ENCODE measurements at regions not wholly inside any gene's neighbourhood (a gene's known extent, or its start where the extent isn't known, plus 50 kb on each side); places are given as distances from the start of the nearest gene placed in this dataset.

DNA sequence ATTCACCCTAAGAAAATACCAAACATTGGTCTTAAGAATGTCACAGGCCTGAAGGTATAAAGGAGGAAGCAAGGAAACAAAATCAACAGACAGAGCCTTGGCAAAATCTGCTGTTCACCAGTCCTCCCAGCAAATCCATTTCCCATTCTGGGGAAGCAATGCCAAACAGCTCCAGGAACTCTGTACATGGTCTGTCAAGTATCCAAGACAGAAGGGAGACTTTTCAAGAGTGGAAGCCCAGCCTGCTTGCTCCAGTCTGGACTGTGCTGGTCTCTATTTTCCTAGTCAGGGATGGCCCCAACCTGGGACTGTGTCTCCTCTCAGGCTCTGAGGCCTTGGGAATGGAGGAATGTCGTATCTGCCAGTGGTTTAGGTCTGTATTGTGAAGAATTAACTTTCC, 251.5 kb downstream of the DAD1 start:
- DNase-seq (ENCODE audit: low read depth), result no peak

DNA sequence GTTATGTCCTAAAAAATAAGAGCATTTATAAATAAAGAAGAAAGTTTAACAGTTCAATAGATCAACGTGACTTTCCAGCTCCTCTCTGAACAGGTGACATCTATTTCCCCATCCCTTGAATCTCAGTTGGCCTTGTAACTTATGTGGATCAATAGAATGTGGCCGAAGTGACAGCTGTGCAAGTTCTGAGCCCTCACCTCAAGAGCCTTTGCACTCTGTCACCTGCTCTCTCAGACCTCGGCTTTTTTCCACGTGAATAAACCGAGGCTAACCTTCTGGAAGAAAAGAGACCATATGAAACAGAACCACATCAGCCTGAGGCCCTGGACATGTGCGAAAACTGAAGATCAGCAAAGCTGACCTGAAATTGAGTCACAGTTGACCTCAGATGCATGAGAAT, 253.0 kb downstream of the DAD1 start:
- no peak for DNase-seq (ENCODE audit: low read depth)

- no peak for DNase-seq (ENCODE audit: low read depth)
Measured at GRCh38 chr14:22334627-22335026, 254.4 kb downstream of the DAD1 start.

DNA sequence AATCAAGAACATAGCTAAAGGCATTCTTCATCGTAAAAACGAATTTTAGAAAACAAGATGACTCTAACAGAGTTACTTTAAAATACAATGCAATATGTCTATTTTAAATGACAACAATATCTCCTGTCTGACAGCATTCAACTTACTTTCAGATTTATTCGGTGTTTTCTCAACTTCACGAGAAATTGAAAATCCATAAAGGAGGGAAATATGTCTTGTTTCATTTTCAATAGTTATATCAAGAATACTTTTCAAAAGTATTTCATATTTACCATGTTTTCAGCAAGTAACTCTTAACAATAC, 254.8 kb downstream of the DAD1 start:
- no peak for DNase-seq (ENCODE audit: low read depth)

GRCh38 chr14:22333422-22334274, 255.4 kb downstream of the DAD1 start:
- DNase-seq (ENCODE audit: low read depth), result no peak

DNA sequence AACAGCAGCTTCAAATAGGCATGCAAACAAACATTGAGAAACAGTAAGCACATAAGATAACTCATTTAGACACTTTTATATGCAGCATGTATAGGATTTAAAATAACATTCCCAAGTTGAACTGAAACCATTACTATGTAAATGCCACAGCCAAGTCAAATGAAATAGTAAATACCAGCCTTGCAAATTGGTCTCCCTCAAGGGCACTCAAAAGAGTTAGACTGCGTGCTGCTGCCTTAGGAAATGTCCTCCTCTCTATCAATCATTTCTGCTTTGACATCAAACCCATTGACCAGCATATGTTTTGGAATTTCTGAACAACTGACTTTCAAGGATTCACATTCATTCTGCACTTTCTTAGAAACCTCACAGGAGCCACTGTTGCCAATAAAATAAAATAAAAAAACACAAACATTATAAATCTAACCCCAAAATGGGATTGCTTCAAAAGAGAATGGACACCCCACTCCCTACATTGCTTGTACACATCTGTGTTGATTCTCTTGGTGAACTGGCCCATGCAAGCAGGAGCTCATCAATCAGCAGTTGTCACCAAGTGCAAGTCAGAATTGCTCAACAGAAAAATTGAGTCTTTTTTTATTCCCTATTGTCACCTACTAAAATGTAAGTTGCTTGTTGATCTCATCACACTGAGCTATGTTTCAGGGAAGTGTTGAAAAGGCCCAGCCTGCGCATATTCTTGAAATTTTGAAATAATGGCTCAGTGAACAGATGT, 256.2 kb downstream of the DAD1 start:
- DNase-seq (ENCODE audit: low read depth), result no peak

DNA sequence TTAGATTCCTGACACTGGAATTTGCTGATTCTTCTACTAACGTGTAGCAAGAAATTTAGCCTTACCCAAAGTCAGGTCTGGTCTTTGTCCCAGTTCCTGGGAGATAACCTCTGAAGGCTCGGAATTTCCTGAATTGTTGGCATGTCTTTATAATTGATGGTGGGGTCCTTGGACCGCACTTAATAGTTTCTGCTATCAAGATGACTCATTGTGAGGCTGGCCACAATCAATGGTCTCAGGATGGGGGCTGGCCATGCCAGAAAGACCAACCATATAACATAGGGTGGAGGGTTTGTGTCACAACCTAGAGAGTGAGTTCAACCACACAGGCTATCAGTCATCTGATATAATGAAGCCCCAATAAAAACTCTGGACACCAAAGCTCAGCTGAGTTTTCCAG, 259.7 kb downstream of the DAD1 start:
- DNase-seq (ENCODE audit: low read depth), result no peak

- DNase-seq (ENCODE audit: low read depth), result no peak
Measured at GRCh38 chr14:22325676-22326400, 263.2 kb downstream of the DAD1 start.

GRCh38 chr14:22320362-22320750, 268.7 kb downstream of the DAD1 start:
- DNase-seq (ENCODE audit: low read depth), result no peak

GRCh38 chr14:22319526-22320361, 269.3 kb downstream of the DAD1 start:
- DNase-seq (ENCODE audit: low read depth), result no peak

- no peak for DNase-seq (ENCODE audit: low read depth)
Measured at GRCh38 chr14:22318951-22319350, 270.1 kb downstream of the DAD1 start.

DNA sequence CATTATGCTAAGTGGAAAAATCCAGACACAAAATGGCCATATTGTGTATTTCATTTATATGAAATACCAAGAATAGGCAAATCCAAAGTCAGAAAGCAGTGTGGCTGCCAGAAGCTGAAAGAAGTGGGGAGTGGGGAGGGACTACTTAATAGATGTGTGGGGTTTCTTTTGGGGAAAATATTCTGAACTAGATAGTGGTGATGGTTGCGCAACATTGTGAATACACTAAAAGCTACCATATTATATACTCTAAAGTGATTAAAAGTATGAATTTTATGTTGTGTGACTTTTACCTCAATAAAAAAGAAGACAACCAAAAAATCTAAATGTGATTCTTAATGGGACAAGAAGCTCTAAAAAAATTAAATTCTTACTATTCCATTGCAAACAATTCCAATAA, 272.6 kb downstream of the DAD1 start:
- DNase-seq (ENCODE audit: low read depth), result no peak

DNA sequence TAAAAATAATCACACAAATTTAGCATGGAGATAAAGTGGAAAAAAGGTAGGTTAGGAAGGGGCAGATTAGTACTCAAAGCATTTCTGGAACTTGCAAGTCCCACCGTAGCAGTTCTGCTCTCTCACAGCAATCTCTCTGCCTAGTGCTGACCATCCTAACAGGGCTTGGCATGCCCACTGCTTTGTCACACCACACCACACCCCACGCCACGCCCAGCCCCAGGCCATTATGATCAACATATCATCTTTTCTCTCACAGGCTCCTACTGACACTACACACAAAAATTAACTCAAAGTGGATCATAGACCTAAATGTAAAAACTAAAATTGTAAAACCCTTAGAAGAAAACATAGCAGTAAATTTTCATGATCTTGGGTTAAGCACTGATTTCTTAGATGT, 273.7 kb downstream of the DAD1 start:
- DNase-seq (ENCODE audit: low read depth), result no peak

- no peak for DNase-seq (ENCODE audit: low read depth)
Measured at GRCh38 chr14:22314183-22314820, 274.7 kb downstream of the DAD1 start.

GRCh38 chr14:22313172-22313801, 275.7 kb downstream of the DAD1 start:
- DNase-seq (ENCODE audit: low read depth), result no peak

GRCh38 chr14:22311636-22312035, 277.4 kb downstream of the DAD1 start:
- no peak for DNase-seq (ENCODE audit: low read depth)

DNA sequence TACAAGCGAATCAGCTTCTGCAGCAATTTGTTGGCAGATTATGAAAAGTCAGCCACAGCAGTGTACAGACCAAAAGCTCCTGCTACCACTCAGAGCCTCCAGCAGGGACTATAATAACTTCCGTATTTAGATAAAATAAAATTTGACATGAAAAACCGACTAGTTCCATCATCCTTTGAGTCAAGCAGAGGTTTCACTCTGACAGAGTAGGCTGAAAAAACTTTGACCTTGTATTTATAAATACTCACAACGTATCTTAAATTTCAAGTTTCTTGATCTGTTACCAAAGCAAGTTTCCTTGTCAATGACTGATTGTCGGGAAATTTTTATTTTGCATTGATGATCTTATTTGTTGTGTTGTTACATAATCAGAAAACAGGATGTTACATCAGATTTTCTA, 283.4 kb downstream of the DAD1 start:
- DNase-seq (ENCODE audit: low read depth), result no peak

DNA sequence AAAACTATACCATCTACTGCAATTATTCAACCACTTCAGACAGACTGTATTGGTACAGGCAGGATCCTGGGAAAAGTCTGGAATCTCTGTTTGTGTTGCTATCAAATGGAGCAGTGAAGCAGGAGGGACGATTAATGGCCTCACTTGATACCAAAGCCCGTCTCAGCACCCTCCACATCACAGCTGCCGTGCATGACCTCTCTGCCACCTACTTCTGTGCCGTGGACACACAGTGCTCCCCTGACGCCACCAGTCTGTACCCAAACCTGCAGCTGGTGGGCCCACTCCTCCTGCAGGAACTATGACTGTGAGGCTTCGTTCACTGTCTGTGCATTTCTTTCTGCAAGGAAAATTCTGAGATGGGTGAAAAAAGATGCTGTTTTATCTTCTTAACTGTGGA, 284.7 kb downstream of the DAD1 start:
- no peak for DNase-seq (ENCODE audit: low read depth)

GRCh38 chr14:22303589-22304195, 285.3 kb downstream of the DAD1 start:
- peak; percentile 8 for DNase-seq (ENCODE audit: low read depth)

GRCh38 chr14:22300646-22301045, 288.4 kb downstream of the DAD1 start:
- no peak for DNase-seq (ENCODE audit: low read depth)

- DNase-seq (ENCODE audit: low read depth), result no peak
Measured at GRCh38 chr14:22297376-22297775, 291.6 kb downstream of the DAD1 start.
